NCI-H2196 treated with DMSO at 0.1 percent for 48 hours (cell line): ENCODE measurements at regions not wholly inside any gene's neighbourhood (a gene's known extent, or its start where the extent isn't known, plus 50 kb on each side); places are given as distances from the start of the nearest gene placed in this dataset.

Experiments
- DNase-seq: peaks from one replicate; lab custom pipeline; 2025; ENCODE audit not compliant: unreplicated experiment; lab: John Stamatoyannopoulos, UW

DNA sequence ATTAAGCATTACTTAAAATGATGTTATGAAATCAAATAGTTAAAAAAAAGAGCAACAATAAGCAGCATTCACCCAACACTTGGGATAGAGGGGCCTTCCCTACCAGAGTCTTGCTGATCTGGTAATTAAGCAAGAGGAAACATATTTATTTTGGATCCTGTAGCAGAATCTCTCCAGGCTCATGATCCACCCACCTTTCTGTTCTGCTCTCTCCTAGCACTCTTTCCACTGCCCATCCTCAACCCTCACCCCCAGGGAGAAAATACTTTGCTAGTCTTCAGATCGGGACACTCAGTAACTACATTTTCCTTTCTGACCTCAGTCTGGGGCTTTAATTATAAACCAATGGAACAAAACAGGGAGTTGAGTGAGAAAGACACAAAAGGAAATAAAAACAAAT is 1541.9 kb downstream of the AACS start:
- DNase-seq = no peak

DNA sequence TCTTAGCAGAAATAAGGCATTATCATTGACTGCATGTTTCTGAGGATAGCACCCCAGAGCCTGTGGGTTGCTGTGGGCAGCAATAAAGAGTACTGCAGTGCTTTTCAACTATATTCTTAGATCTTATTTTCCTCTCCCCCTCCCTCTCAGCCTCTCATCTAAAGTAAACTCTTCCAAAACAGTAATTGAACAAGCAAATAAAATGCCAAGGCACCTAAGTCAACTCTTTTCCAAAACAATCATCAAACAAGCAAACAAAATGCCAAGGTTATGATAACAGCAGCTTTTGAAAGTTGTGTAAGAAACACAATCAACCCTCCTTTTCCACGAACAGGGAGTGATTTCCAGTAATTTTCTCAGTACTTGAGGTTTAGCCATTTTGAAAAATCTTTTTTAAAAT is 1542.6 kb downstream of the AACS start:
- no peak for DNase-seq

DNA sequence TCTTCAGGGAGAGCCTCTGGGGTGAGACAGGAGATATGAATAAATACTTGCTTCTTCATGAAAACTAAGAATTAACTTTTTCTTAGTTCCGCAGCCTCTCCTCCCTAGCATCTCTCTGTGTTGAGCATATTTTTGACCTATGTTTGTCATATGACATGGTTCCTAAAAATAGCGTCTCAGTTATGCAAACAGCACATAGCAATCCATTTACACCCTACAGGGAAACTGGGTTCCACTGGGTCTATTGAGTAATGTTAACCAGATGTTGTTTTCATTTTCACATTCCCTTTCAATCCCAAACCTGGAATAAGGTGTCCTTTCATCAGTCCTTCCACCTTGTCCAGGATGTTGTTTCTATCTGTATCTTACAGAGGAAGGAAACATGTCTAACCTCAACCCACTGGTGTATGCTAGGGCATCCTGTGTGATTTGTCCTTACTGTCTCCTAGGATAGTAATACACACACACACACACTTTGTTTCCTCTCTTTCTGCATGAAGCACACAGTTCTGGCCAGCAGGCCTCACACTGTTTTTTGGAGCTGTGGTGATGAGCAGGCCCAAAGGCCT is 1543.5 kb downstream of the AACS start:
- DNase-seq = no peak

DNA sequence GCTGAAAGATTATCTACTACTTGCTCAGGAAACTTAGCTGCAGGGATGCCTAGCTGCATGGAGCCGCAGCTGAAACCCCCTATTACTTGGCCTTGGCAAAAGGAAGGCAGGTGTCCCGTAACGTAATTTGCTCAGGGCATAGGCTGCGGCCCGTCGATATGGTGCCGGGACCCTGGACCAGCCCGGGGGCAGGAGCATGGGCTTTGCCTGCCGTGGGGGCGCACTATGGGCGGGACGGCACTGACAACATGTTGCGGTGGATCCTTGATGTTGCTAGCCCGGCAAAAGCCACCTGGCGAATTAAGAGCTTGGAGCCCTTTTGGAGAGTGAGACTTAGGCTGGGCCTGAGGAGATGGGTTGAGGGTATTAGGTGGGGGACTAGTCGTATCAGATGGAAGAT is 1551.2 kb downstream of the AACS start:
- DNase-seq = no peak

DNA sequence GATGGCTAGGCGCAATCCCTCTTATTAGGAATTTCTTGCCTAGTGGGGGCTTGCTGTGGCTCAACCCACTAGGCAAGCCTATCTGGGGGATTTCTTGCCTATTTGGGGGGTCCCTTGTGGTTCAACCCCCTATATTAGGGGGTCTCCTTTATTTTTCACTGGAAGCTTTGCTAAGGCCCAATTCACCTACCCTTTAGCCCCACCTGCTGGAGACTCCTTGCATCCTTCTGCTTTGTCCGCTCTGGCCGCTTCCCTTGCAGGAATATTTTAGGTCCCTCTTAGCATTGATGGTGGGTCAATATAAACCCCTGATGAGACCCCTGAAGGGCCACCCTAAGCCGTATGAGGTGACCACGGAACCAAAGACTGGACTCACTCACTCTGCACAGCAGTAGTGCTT is 1552.1 kb downstream of the AACS start:
- no peak for DNase-seq

DNA sequence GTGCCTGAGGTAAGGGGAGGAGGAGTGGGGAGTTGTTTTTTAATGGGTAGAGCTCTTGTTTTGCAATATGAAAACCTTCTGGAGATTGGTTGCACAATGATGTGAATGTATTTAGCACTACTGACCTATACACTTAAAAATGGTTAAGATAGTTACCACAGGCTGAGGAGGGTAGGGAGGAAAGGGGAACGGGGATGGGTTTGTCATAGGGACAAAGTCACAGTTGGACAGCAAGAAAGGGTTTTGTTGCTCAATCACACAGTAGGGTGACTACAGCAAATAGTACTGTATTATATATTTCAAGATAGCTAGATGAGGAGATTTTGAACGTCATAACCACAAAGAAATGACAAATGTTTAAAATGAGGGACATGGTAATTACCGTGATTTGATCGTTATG is 1562.4 kb downstream of the AACS start:
- DNase-seq = no peak

DNA sequence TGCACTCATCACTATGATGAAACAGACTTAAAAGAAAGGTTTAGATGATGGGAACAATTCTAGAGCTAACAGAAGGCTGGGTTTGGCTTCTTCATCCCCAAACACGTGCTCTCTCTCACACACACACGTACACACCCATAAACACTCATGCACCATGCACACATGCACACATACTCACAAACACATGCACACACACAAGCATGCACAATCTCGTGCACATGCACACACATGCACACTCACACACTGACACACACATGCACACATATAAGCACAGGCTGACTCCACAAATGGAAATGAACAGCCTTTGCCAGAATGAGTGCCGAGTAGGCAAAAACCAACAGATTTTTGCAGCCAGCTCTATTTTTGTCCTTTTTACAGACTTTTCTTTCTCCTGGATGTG is 1571.6 kb downstream of the AACS start:
- DNase-seq = no peak

DNA sequence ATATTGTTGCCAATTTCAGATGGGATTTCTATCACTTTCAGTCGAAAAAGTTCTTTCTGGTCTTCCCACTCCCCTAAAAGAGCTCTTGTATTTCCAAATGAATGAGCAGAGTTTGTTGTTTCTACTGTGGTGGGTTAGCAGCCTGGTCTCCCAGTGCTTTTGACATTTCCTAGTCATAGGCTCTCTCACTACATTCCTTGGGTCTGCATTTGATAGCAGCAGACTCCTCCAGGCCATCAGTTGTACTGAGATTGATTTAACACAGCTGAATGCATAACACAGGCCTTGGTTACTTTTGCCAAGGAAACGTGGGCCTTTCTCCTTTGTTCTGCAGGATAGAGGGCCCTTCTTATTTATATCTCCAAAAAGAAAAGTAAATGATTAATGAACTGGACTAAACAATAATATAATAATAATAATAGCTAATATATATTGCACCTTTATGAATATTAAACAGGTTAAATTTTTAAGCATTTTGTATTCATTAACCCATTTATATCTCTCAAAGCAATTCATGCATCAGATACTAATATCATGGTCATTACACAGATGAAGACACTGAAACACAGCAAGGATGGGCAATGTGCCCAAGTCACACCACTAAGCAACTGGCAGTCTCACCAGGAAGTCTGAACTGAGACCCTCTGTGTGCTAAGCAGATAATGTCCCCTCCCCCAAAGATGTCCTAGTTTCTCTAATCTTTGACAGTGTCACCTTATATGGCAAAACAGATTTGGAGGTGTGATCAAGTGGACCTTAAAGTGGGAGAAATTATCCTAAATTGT is 1579.2 kb downstream of the AACS start:
- DNase-seq = no peak

DNA sequence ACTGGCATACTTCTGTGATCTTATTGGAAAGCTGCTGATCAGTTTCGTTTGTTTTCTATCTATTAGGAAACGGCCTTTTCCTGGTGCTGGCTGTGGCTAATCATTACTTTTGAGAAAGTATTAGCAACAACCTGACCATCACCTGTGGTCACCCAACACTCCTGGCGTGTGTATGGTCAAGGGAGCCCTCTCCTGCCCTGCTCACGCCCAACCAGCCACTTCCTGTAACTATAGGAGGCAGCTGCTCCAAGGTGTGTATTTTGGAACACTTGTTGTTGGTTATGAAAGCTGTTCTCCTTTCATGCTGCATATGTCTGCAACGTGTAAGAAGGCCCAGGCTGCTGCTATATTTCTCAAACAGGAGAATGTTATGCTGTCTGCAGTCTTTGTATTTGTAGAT is 1582.8 kb downstream of the AACS start:
- DNase-seq = no peak

DNA sequence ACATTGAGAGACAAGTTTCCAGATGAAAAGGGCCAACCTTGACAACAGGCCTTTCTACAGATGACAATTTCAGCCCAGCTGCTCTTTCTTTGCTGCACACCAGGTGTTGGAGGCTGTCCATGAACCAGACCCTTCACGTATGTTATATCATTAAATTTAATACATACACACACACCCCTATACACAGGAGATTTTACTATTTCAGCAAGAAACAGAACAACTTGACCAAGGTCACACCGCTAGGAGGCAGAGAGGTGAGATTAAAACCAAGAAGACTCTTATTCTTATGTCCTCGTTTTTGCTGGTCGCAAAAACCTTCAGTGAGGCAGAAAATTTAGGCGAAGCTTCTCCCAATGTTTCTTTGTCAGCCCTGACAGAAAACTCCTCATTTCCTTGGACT is 1585.9 kb downstream of the AACS start:
- DNase-seq = no peak

DNA sequence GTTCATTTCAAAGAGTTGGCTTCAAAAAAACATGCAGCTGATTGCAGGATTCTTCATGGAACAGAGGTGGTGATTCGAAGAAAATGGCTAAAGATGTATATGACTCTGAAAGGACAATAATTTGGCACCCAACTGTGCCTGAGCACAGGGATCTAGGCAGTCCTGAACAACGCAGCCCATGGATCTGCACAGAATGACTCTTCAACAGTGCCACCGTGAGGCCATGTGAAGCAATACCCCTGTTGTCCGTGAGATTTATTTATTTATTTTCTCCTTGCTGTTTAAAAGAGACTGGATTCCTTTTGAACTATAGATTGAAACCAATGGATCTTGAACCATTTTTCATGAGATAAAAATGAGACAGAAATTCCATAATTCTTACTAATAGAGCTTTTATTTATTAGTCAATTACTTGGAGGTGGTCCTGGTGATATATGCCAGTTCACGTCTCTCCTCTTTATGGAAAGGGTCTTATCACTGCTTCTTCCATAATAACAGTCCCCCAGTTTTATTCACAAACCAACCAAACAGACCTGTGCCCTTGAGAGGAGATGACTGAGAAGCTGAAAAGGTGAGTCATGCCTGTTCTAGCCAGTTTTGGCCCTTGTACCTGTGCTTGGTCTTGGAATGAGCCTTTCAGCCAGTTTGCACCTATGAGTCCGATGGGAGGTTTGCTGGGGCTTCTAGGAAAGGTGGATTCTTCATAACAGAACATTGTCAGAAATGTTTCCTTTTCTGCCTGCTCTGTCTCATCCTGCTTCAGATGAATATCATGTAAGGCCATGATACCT is 1598.3 kb downstream of the AACS start:
- no peak for DNase-seq

DNA sequence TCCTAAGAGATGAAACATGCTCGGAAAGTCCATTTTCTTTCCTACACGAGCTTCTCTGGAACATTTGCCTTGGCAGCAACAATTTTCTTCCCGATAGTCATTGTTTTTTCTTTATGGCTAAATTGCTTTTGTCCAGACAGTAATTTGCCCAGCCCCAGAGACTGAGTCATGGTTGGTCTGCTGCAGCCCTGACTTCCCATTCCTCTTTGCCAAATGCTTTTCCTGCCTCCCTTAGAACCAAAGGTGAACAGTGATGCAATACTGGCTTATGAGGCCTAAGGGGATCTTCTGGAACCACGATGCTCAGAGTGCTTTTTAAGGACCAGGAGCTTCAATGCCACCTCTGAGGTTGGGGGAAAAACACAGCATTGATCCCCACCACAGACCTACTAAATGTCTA is 1599.6 kb upstream of the TMEM132C start:
- no peak for DNase-seq

DNA sequence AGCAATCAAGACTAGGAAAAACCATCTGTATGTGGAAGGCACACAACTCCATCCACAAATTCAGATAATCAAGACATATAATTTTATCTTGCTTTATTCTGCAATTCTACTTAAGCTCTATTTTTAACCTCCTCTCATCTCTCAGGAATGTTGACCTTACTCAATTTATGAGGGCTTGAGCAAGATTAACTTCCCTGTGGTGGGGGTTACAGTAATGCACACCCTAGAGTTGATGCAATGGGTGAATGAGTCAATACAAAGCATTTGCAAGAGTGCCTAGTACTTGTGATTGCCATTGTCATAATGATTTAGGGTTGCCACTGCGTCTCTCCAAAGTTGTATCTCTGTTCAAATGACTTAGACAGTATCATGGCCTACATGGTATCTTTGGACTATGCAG is 1598.4 kb upstream of the TMEM132C start:
- no peak for DNase-seq

DNA sequence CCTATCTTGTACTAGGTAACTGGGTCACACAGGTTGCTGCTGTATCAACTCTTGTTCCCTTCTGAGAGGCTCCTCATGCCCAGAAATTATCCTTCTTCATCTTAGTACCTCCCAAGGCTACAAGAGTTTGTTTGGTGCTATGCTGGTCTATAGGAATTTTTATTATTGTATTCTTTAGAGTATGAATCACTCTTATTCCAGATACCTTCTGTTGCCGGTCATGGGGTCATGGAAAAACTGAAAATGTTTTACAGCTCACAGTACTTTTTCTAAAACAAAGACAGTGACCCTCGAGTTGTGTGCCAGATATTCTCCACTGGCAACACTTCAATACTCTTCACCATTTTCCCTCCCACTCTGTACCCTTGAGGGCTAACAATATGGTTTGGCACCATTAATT is 1598.0 kb upstream of the TMEM132C start:
- DNase-seq = no peak

DNA sequence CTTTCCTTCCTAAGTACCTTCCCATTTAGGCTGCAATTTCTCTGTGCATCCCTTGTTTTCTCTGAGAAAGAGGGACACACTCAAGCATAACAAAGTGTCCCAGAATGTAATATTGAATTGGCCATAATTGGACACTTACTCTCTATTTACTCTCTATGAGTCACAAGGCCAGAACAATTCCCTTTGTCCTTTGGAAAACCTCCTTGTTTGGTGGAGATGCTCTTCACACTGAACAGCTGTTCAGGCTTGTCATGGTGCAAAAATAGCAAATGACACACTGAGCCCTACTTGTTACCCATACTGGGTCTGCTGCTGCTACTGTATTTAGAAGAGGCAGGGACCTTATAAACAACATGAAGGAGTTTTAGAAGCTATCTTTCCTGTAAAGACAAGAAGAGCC is 1590.5 kb upstream of the TMEM132C start:
- DNase-seq = no peak

DNA sequence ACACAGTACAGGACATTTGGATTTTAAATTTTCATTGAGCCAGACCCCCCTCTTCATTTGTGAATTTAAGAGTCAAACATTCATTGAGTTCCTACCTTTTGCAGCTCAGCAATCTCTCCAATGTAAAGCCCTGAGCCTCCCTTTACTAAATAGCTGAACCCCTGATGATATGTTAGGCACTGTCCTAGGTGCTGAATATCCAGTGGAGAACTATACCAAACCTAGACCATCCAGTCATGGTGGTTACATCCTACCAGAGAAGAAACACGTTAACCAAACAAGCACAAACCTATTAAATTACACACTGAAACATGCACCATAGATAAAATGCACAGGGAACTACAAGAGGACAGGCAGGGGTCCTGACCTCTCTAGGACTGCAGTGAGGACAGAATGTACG is 1585.3 kb upstream of the TMEM132C start:
- DNase-seq = no peak

DNA sequence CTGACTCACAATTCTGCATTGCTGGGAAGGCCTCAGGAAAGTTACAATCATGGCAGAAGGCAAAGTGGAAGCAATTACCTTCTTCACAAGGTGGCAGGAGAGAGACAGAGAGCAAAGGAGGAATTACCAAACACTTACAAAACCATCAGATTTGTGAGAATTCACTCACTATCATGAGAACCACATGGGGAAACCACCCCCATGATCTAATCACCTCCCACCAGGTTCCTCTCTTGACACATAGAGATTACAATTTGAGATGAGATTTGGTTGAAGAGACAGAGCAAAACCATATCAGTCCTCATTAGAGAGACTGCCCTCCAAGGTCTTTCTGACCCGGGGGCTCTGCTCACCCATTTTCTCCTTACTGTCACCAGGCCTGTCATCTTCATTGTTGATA is 1582.3 kb upstream of the TMEM132C start:
- no peak for DNase-seq

DNA sequence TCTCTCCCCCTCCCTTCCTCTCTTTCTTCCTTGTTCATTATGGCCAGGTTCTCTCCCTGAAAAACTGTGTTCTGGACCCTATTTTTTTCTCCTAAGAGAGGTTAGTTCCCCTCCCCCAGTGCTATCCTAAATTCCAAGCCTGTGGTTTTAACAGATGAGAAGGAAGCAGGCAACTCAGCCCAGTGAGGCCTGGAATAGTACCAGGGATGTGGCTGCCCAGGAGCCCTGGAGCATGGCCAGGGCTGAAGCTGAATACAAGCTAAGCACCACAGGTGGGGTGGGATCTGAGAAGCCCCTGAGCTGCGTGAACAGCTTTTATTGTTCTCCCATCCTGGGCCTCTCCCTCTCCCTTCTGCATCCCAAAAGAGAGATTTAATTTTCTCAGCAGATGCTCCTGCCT is 1581.3 kb upstream of the TMEM132C start:
- DNase-seq = no peak

DNA sequence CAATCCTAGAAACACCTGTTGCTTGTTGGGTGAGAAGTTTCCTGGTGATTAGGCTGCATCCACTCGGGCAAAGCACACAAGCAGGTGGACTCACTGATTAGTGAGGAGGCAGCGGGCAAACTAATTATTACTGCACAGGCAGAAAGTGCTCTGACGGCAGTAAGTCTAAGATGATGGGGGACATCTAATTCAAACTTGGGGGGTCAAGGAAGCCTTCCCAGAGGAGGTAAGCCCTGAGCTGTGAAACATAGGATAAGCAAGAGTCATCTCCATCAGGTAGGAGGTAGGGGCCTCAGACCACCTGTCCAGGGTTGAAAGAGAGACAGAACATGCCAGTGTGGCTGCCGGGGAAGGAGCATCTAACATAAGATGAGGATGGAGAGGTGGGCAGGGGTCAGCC is 1578.4 kb upstream of the TMEM132C start:
- no peak for DNase-seq

DNA sequence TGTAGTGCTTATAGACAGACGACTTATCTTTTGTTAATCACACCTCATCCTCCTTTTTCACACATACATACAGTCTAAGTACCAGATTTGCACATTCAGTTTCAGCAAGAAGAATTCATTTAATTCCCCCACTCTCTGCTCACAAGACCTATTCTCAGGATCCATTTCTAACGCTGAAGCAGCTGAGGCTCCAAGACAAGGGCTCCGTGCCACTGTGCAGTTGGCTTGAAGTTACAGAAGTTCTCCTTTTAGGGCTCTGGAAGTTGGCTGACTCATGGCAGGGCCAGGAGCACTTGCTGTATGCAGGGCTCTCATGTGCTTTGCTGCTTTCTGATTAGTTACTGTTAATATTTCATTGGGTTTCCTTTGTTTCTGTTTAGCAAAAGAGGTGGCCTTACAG is 1566.9 kb upstream of the TMEM132C start:
- DNase-seq = no peak

DNA sequence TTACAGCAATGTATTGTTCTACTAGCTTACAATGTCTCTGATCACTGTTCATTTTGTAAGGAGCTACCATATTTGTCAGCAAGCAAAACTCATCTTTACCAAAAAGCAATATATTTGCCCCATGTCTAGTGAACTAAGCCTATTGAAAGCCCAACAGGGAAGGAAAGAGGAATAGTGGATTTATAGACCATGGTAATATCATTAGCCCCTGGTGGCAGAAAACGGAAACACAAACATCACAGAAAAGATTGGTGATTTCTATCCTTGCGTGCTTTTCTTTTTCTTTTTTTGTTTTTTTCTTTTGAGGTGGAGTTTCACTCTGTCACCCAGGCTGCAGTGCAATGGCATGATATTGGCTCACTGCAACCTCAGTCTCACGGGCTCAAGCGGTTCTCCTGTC is 1562.4 kb upstream of the TMEM132C start:
- no peak for DNase-seq

DNA sequence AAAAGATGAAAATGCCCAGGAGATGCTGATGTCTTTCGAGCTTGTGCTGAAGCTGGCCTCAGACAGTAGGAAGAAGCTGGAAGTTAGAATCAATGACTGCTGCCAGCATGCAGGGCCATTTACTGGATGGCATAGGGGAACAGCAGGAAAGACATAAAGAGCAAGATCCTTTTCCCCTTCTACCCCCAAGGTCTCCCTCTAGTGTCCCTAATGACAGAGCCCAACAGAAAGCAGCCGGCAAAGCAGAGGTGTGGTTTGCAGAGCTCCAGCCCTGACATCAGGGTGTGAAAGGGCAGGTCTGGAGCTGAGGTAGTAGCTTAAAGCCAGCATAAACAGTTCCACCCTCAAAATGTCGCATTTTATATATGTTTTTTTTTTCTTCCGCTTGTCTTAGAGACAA is 1560.7 kb upstream of the TMEM132C start:
- DNase-seq = no peak
